8988T (cell line): ENCODE measurements at regions not wholly inside any gene's neighbourhood (a gene's known extent, or its start where the extent isn't known, plus 50 kb on each side); places are given as distances from the start of the nearest gene placed in this dataset.

ENCODE experiments used
- DNase-seq: peaks from one replicate; pipeline ENCODE4 v3.0.0; 2011

DNA sequence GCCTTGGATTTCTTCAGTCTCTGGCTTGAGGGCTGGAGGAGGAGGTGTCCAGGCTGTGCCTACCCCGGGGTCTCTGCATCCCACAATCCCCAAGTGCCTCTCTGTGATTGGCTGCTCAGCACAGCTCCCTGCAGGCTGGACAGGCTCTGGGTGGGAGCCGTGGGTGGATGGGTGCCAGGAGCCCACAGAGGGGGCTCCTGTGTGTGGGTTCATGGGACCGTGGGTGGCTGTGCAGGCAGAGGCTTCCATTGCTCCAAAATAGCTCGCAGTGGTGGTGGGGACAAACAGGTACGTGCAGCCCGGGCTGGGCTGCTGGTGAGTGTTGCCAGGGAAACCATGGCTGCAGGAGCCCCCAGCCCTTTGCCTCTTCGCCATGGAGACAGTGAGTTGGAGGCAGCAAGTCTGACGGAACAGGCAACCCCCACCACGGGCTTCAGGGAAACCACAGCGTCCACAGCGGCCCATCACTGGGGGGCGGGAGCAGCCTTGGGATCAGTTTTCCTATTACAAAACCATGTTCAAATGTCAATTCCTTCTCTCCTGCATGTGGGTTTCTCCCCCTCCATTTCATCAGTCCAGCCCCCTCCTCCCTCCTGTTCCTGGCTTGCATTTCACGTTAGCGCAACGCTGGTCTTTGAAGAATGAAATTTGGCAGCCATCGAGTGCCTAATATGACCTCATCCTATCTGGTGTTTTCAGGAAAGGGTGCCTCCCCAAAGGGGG, 155.2 kb downstream of the TRIM29 start:
- no peak for DNase-seq

GRCh38 chr11:119980431-119980830, 157.5 kb downstream of the TRIM29 start:
- no peak for DNase-seq

- no peak for DNase-seq
Observed at GRCh38 chr11:119979701-119980100, 158.2 kb downstream of the TRIM29 start.

DNA sequence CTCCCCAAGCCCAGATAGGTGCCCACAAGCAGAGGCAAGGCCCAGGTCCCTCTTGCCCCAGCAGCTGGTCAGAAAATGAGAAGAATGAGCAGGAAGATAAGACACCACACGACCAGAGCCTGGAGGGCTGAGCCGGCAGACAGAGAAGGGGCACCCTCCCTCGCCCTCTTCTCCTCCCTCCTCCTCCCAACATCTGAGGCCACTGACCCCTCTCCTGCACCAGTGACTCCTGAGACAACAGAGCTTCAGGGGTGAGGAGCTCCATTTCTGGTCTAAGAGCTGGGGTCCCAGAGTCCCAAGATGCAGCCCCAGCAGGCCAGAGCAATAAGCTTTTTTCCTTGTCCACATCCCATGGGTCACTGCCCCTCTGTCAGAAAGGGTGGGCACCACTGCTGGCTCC, 159.2 kb downstream of the TRIM29 start:
- DNase-seq, result no peak

- no peak for DNase-seq
Observed at GRCh38 chr11:119977881-119978280, 160.0 kb downstream of the TRIM29 start.

DNA sequence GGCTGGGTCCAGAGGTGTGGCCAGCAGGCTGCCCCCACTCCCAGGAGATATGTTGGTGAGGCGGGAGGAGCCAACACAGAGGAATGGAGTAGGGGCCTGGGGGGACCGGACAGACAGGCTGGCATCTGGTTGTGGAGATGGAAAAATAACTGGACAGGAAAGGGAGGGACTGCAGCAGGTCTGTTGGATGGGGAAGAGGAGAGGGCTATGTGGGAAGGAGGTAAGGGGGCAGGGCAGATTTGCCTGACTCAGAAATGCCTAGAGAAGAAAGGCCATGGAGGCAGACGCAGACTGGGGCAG, 160.4 kb downstream of the TRIM29 start:
- DNase-seq, result no peak

GRCh38 chr11:119976805-119977560, 160.9 kb downstream of the TRIM29 start:
- no peak for DNase-seq

DNA sequence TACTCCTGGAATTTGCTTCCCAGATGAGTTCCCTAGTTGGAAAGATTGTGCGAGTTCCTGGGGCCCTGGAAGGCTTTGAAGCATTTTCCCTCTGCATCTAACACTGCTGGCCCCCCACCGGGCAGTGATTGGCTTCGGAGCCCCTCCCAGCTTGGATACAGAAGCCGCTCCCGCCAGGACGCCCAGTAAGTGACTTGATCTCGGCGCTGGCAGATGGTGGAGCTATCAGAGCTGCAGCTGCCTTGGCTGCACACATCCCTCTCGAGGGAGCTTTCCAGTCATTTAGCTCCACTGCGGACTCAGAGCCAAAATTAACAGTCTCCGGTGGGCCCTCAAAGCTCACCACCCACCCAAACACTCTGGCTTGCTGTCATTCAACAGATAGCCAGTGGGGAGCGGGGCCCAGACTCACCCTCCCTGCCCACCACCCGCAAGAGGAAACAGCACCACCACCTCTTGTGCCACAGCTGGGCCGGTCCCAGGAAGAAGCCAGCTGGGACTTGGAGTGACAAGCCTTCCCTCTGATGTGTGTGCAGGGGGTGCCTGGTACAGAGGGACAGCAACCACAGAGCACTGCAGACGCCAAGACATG, 162.3 kb downstream of the TRIM29 start:
- DNase-seq, result no peak

GRCh38 chr11:119974467-119974866, 163.4 kb downstream of the TRIM29 start:
- no peak for DNase-seq

- no peak for DNase-seq
Observed at GRCh38 chr11:119974051-119974450, 163.9 kb downstream of the TRIM29 start.

GRCh38 chr11:119972281-119972680, 165.6 kb downstream of the TRIM29 start:
- no peak for DNase-seq

DNA sequence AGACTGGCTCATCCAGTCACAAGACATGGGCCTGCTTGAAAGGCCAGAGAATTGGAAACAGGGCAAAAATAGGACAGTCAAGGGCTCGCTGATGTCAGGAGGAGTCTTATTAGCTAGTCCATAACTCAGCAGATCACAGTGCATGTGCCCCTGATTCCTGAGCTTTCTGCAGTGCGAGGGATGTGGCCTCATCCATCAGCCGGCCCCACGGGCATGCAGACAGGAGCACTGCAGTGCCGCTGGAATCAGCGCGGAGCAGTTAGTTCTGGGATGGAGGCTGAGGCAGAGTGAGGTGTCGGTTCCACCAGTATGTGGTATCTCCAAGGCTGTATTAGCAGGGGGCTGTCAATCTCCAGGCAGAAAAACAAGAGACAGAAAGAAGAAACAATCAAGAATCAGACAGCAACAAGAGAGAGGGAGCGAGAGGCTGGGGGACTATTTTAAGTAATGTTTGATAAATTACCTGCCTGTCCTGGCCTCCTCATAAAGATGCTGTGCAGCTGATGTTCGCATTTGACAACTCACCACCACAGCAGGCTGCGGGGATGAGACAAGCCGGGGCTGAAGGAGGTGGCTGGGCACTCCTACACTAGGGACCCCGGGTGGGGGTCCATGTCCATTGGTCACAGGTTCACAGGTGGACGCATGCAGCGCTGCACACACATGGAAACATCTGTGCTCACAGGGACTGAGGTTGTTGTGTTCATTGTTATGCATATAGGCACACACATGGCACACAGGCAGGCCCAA, 167.2 kb downstream of the TRIM29 start:
- no peak for DNase-seq

- DNase-seq, result no peak
Observed at GRCh38 chr11:119964136-119965025, 173.5 kb downstream of the TRIM29 start.

GRCh38 chr11:119957951-119958350, 180.0 kb downstream of the TRIM29 start:
- DNase-seq, result no peak

GRCh38 chr11:119952441-119952840, 185.5 kb downstream of the TRIM29 start:
- no peak for DNase-seq

DNA sequence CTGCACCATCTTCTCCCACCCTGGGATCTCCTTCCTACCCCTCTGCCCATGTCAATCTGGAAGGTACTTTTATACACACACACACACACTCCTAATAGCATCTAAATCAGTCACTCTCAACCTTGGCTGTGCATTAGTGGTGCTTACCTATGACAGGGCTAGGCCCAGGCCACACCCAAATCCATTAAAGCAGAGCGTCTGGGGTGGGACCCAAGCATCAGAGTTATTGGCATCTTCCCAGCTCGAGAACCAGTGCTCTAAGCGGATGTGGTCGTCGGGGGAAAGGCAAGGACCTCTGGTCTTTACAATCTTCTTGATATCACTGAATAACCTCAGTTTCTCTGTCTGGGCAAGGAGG, 194.6 kb downstream of the TRIM29 start:
- no peak for DNase-seq

GRCh38 chr11:119942583-119943297, 195.2 kb downstream of the TRIM29 start:
- no peak for DNase-seq

DNA sequence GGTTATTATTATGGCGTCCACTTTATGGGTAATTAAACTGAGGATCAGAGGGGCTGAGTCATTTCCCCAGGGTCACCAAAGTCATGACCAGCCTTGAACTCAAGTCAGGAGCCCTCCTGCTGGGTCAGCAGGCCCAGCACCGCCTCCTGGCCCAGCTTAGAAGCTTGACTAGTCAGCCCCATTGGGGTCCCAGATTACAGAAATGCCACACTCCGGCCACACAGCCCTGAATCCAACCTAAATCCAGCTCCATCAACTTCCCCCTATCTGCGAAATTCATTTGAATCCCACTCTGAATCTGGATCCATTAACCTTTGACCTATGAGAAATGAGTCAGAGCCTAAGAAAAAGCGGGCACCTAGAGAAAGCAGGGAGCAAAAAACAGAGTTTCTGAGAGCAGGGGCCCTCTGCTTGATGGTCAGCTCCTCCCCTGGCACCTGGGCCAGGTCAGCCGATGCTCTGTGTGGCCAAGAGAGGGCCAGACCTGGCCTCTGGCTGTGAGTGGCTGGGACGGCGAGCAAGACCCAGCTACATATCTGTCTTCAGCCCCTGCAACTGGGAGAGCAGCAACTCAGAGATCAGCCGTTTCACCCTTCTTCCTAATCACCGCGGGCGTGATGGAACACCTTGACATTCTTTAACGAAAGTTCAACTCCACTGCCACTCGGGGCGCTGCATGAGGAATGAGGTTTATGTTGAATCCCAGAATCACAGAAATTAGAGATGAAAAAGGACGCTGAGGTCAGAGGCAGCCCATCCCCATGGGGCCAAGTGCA, 196.1 kb downstream of the TRIM29 start:
- no peak for DNase-seq

GRCh38 chr11:119941171-119941570, 196.7 kb downstream of the TRIM29 start:
- no peak for DNase-seq

DNA sequence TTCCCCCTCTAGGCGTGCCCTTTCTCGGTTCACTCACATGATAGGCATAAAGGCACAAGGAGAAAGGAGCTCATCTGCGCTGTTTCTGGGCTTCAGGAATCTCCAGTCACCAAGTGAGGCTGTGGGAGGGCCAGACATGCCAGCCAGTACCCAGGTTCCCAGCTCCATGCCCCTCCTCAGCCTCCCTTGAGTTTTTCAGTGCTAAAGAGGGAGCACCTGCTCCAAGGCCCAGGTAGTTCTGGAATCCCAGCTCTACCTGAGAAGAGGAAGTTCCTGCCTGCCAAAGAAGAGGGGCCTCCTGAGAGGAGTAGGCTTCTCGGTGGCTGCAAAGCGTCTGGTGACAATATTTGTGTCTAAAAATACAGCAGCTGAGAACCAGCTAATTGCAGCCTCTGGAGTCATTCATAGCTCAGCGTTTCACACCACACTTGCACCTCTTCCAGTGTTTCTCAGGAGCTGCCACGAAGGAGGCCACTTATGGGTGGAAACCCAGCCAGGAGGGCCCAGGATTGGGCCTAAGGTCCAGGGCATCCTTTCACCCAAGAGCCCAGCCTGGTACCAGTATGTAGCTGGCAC, 197.4 kb downstream of the TRIM29 start:
- DNase-seq, result no peak

- DNase-seq, result no peak
Observed at GRCh38 chr11:119937412-119937811, 200.5 kb downstream of the TRIM29 start.
